IMR-90 (cell line): ENCODE measurements at regions not wholly inside any gene's neighbourhood (a gene's known extent, or its start where the extent isn't known, plus 50 kb on each side); places are given as distances from the start of the nearest gene placed in this dataset.

Experiments used
- ATAC-seq: fragments of 200-7000 bp; cut with Tn5 transposase; 2 replicates; pipeline ENCODE4 v1.9.1; 2020; ENCODE audit warnings: low read depth, mild to moderate bottlenecking, moderate library complexity
- BruUV-seq: library from RNA; stranded (reverse); fragments of 400-500 nt; replicated peaks from 2 replicates; lab custom pipeline; 2021; lab: Mats Ljungman, UMichigan
- CTCF ChIA-PET: fragments of 300-600 bp; formaldehyde crosslinking; extraction: SDS; loops from one replicate; lab custom pipeline; 2021; ENCODE audit warnings: antibody characterized with exemption; lab: Yijun Ruan, JAX
- POLR2A ChIA-PET: fragments of 300-600 bp; sonication (Branson Sonifier 250); formaldehyde crosslinking; loops from one replicate; lab custom pipeline; 2022; ENCODE audit warnings: antibody characterized with exemption; ENCODE audit not compliant: unreplicated experiment; lab: Charles Lee
- DNase-seq: peaks from one replicate; pipeline ENCODE4 v3.0.0; 2013
- H2AFZ ChIP-seq: replicated peaks from 2 replicates; pipeline ENCODE3; 2013; ENCODE audit warnings: low read length, mild to moderate bottlenecking; ENCODE audit not compliant: poor library complexity
- H2AK5ac ChIP-seq: 2 replicates; pipeline ENCODE4 v1.6.1; 2013; ENCODE audit warnings: low read depth, low read length, inconsistent platforms
- H2AK9ac ChIP-seq: replicated peaks from 2 replicates; pipeline ENCODE3; 2013; ENCODE audit warnings: mild to moderate bottlenecking, low read depth, low read length, moderate library complexity; ENCODE audit not compliant: poor library complexity
- H2BK120ac ChIP-seq: 2 replicates; pipeline ENCODE4 v1.6.1; 2013; ENCODE audit warnings: low read depth, low read length, inconsistent platforms
- H2BK15ac ChIP-seq: 3 replicates; pipeline ENCODE4 v1.6.1; 2013; ENCODE audit warnings: low read depth, low read length, inconsistent platforms
- H2BK20ac ChIP-seq: 2 replicates; pipeline ENCODE4 v1.6.1; 2013; ENCODE audit warnings: low read depth, mild to moderate bottlenecking, inconsistent platforms, low read length, moderate library complexity
- H2BK5ac ChIP-seq: 2 replicates; pipeline ENCODE4 v1.6.1; 2013; ENCODE audit warnings: mild to moderate bottlenecking, low read depth, low read length, inconsistent platforms; ENCODE audit not compliant: poor library complexity, severe bottlenecking
- H3K14ac ChIP-seq: replicated peaks from 2 replicates; pipeline ENCODE4 v1.6.1; 2013; ENCODE audit warnings: low read depth, low read length, inconsistent platforms
- H3K18ac ChIP-seq: 2 replicates; pipeline ENCODE4 v1.6.1; 2013; ENCODE audit warnings: low read depth, low read length, control low read depth
- H3K23ac ChIP-seq: 2 replicates; pipeline ENCODE4 v1.6.1; 2013; ENCODE audit warnings: low read depth, low read length, inconsistent platforms
- H3K27ac ChIP-seq: 2 replicates; pipeline ENCODE4 v1.5.1; 2013; ENCODE audit warnings: mild to moderate bottlenecking, control low read depth, low read length; ENCODE audit not compliant: insufficient read depth
- H3K27me3 ChIP-seq: 2 replicates; pipeline ENCODE4 v1.6.1; 2013; ENCODE audit warnings: low read length; ENCODE audit not compliant: control insufficient read depth, insufficient read depth
- H3K36me3 ChIP-seq: 2 replicates; pipeline ENCODE4 v1.6.1; 2013; ENCODE audit warnings: low read length, mixed read lengths; ENCODE audit not compliant: control insufficient read depth, insufficient read depth
- H3K4ac ChIP-seq: 2 replicates; pipeline ENCODE4 v1.6.1; 2013; ENCODE audit warnings: low read depth, low read length, inconsistent platforms
- H3K4me1 ChIP-seq: 2 replicates; pipeline ENCODE4 v1.6.1; 2013; ENCODE audit warnings: low read length, mixed read lengths; ENCODE audit not compliant: control insufficient read depth, insufficient read depth
- H3K4me2 ChIP-seq: 2 replicates; pipeline ENCODE4 v1.6.1; 2013; ENCODE audit warnings: low read depth, mild to moderate bottlenecking, control low read depth, low read length, moderate library complexity
- H3K4me3 ChIP-seq: 2 replicates; pipeline ENCODE4 v1.5.1; 2013; ENCODE audit warnings: low read depth, mild to moderate bottlenecking, control low read depth, low read length, moderate library complexity; ENCODE audit not compliant: insufficient read depth
- H3K56ac ChIP-seq: 2 replicates; pipeline ENCODE4 v1.6.1; 2013; ENCODE audit warnings: low read length, inconsistent platforms; ENCODE audit not compliant: insufficient read depth; ENCODE audit errors: extremely low read depth
- H3K79me1 ChIP-seq, 2 experiments: 2 replicates each; pipeline ENCODE4 v1.6.1; 2013; ENCODE audit warnings: low read length in 2 of 2, inconsistent platforms in 1 of 2, low read depth in 1 of 2
- H3K9ac ChIP-seq: 2 replicates; pipeline ENCODE4 v1.6.1; 2013; ENCODE audit warnings: low read depth, low read length, control low read depth
- H3K9me1 ChIP-seq: 2 replicates; pipeline ENCODE4 v1.6.1; 2013; ENCODE audit warnings: low read length, inconsistent platforms; ENCODE audit not compliant: insufficient read depth
- H3K9me3 ChIP-seq: 2 replicates; pipeline ENCODE4 v1.6.1; 2013; ENCODE audit warnings: low read length; ENCODE audit not compliant: control insufficient read depth, insufficient read depth
- H4K20me1 ChIP-seq: 2 replicates; pipeline ENCODE4 v1.6.1; 2013; ENCODE audit warnings: low read length, inconsistent platforms; ENCODE audit not compliant: insufficient read depth
- H4K5ac ChIP-seq: 2 replicates; pipeline ENCODE4 v1.6.1; 2013; ENCODE audit warnings: mild to moderate bottlenecking, low read depth, low read length, control low read depth
- H4K8ac ChIP-seq, 2 experiments: 2 replicates each; pipeline ENCODE4 v1.6.1; 2013; ENCODE audit warnings: low read depth in 2 of 2, low read length in 2 of 2, control low read depth in 1 of 2, inconsistent platforms in 1 of 2
- H4K91ac ChIP-seq: 2 replicates; pipeline ENCODE4 v1.6.1; 2013; ENCODE audit warnings: low read depth, low read length, inconsistent platforms; ENCODE audit not compliant: insufficient read depth
- CEBPB ChIP-seq: IDR thresholded peaks from 2 replicates; pipeline ENCODE4 v1.6.1; 2012; ENCODE audit warnings: low read depth, low read length, improper control_type of control experiment
- CHD1 ChIP-seq: IDR thresholded peaks from 2 replicates; pipeline ENCODE4 v1.6.1; 2012; ENCODE audit warnings: low read depth, low read length, improper control_type of control experiment
- CTCF ChIP-seq: conservative IDR thresholded peaks from 2 replicates; pipeline ENCODE4 v1.5.1; 2012; ENCODE audit warnings: mild to moderate bottlenecking, low read depth, low read length, improper control_type of control experiment
- ELK1 ChIP-seq: fragments of 150-350 bp; IDR thresholded peaks from 2 replicates; pipeline ENCODE4 v1.6.1; 2016; ENCODE audit warnings: low read depth, mild to moderate bottlenecking, low read length, moderate library complexity, borderline replicate concordance
- MAFK ChIP-seq: IDR thresholded peaks from 2 replicates; pipeline ENCODE4 v1.6.1; 2012; ENCODE audit warnings: low read depth, low read length, improper control_type of control experiment
- NFE2L2 ChIP-seq: fragments of 150-350 bp; IDR thresholded peaks from 2 replicates; pipeline ENCODE4 v1.6.1; 2016; ENCODE audit warnings: low read depth, mild to moderate bottlenecking, low read length
- POLR2A ChIP-seq: IDR thresholded peaks from 2 replicates; pipeline ENCODE4 v1.6.1; 2012; ENCODE audit warnings: mild to moderate bottlenecking, low read depth, low read length
- RCOR1 ChIP-seq: IDR thresholded peaks from 2 replicates; pipeline ENCODE4 v1.6.1; 2012; ENCODE audit warnings: mild to moderate bottlenecking, low read length, improper control_type of control experiment; ENCODE audit not compliant: insufficient replicate concordance
- SMC3 ChIP-seq: fragments of 150-350 bp; IDR thresholded peaks from 2 replicates; pipeline ENCODE4 v1.6.1; 2016; ENCODE audit warnings: low read depth, mild to moderate bottlenecking, antibody characterized with exemption, low read length, moderate library complexity
- USF2 ChIP-seq: fragments of 150-350 bp; IDR thresholded peaks from 2 replicates; pipeline ENCODE4 v1.6.1; 2017; ENCODE audit warnings: mild to moderate bottlenecking, antibody characterized with exemption, low read length, low read depth
- WGBS, 2 experiments: methylation state at CpG; one replicate each; pipeline versions ENCODE4 v1.1.5 to v1.1.7; 2013; ENCODE audit warnings: missing lambda C conversion rate in 2 of 2; ENCODE audit not compliant: insufficient read length in 1 of 2; ENCODE audit errors: extremely low coverage in 2 of 2; 5-methylcytosine and 5-hydroxymethylcytosine counted together
- dilution Hi-C: fragments of 300-500 bp; cut with HindIII; formaldehyde crosslinking; loops from one replicate; pipeline ENCODE4 v1.14.3; 2018; ENCODE audit warnings: low sequenced_read_pairs; ENCODE audit not compliant: unreplicated experiment
- in situ Hi-C: fragments of 300-500 bp; cut with MboI; formaldehyde crosslinking; loops from 3 replicates; pipeline ENCODE4 v1.14.3; 2019; ENCODE audit warnings: low sequenced_read_pairs, inconsistent platforms, mixed read lengths
- intact Hi-C: fragments of 100-400 bp; cut with micrococcal nuclease; formaldehyde crosslinking; loops from 2 replicates; pipeline ENCODE4 v1.10.0; 2022

GRCh38 chr6:100959280-100959679 is 78.2 kb upstream of the ASCC3 start:
- no peak overlapping the region for H2BK5ac ChIP-seq
- no peak overlapping the region for H3K56ac ChIP-seq
- H2AK9ac ChIP-seq = no peak overlapping the region
- H3K4me2 ChIP-seq = no peak overlapping the region
- intact Hi-C loops = no loop called here
- no peak overlapping the region for H2BK15ac ChIP-seq
- no peak overlapping the region for H3K4me3 ChIP-seq
- H3K18ac ChIP-seq = no peak overlapping the region
- no peak overlapping the region for H2BK20ac ChIP-seq
- ATAC-seq (no peak), DNase-seq (no peak)
- ChIA-PET CTCF (no interaction called here), POLR2A (interaction anchor here (0.5 kb wide), 1 partner anchor 26 kb away, joined by 3 read pairs; no protein-coding TSS in a partner anchor)
- H2AFZ ChIP-seq = no peak overlapping the region
- no peak overlapping the region for H2AK5ac ChIP-seq
- no peaks in the 10 kb centered on the region for H3K4me1 ChIP-seq
- no peaks in the 10 kb centered on the region for H3K79me1 ChIP-seq
- H3K27me3 ChIP-seq = no peaks in the 10 kb centered on the region
- H3K4ac ChIP-seq = no peak overlapping the region
- in situ Hi-C loops = no loop called here
- no peak overlapping the region for H3K27ac ChIP-seq
- H3K9ac ChIP-seq = no peak overlapping the region
- dilution Hi-C loops = no loop called here
- no peak overlapping the region for H3K23ac ChIP-seq
- no CpG with 5 or more reads among the region's 3 CpGs for WGBS, 2 experiments
- no peak overlapping the region for H2BK120ac ChIP-seq
- H3K36me3 ChIP-seq = no peaks in the 10 kb centered on the region
- no peak overlapping the region for H3K14ac ChIP-seq
- H4K91ac ChIP-seq = no peak overlapping the region
- H3K9me1 ChIP-seq = no peaks in the 10 kb centered on the region
- H4K5ac ChIP-seq = no peak overlapping the region
- no peaks in the 10 kb centered on the region for H3K9me3 ChIP-seq
- TF ChIP-seq ELK1 (no peak), RCOR1 (no peak), POLR2A (no peak), SMC3 (no peak), CEBPB (no peak), NFE2L2 (no peak), USF2 (no peak), CHD1 (no peak), MAFK (no peak), CTCF (no peak)
- no TSS peak for BruUV-seq
- H4K8ac ChIP-seq = no peak overlapping the region
- H4K20me1 ChIP-seq = no peaks in the 10 kb centered on the region
